Mucosa of gallbladder (tissue), 1 donor: ENCODE measurements at regions not wholly inside any gene's neighbourhood (a gene's known extent, or its start where the extent isn't known, plus 50 kb on each side); places are given as distances from the start of the nearest gene placed in this dataset.
A peak's percentile ranks its signal among the peaks of the same experiment; 100 is the strongest.
"Not testable (repeated sequence)": the region's sequence is repeated elsewhere in the genome, so short reads cannot be mapped to it uniquely, and the experiment has no call there.

ENCODE experiments used
- DNase-seq: peaks from one replicate; pipeline ENCODE4 v3.0.0-alpha.2; 2020; ENCODE audit warnings: low spot score
- donor health status: DM: no; HTN: no; CAD: no.

DNA sequence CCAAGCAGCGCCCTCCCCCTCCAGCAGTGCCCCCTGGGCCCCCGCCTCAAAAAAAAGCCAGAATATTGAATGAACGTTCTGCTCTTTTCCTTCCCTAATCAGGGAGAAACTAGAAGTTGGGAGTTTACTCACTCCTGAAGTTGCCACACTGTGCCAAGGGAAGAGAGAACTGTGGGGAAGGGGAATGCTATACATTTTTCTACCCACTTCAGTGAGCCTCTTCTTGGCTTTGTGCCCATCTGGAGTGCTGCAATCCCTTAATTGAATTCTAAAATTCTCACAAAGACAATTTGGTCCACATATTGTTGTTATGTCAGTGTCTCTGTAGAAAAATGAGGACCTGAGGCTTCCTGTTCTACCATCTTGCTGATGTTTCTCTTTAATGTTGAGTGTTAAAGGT is 443.7 kb downstream of the DIRAS2 start:
- no peak for DNase-seq

DNA sequence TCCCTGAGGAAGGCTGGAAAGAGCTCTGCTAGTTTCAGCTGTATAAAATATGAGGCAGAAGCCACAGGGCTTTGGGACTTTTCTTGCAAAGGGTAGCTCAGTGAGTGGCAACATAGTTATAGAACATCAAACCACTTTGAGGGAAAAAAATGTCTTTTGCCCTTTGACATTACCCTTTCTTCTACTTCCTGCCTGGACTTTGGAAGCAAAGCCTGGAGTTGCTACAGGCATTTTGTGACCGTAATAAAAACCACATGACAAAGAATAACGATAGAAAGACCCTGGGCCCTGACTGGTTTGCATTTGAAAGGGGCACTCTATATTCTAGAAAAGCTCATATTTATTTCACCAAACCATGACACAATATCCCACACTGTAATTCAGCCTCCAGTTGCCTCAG is 440.9 kb downstream of the DIRAS2 start:
- DNase-seq = no peak

DNA sequence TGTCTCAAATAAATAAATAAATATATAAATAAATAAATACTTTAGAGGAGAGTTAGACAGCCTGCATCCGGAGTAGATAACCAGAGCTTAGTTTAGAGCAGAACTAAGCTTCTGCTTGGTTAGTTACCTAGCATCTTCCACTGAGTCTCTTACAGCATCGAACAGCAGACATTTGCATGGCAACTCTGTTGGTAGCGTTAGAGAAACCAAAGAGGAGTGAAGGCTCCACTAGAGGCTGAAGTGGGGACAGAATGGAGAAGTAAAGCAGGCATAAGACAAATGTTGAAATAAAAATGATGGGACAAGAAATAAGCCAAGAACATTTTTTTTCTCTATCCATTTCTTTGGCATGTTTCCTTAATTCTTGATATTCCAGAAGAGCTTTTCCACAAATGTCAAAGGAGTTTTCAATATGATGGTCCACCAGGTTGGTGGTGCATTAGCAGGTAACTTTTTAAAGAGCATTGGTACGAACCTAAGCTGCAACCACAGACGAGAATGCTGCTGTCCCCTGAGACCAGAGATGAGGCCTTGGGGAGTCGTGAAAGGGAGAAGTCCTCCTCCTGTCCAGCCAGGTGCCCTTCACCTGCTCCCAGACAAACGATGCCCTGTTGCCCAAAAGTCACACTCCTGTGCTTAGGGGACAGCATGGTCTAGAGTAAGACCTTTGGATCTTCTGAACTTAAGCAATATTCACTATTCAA is 438.3 kb downstream of the DIRAS2 start:
- DNase-seq = no peak

DNA sequence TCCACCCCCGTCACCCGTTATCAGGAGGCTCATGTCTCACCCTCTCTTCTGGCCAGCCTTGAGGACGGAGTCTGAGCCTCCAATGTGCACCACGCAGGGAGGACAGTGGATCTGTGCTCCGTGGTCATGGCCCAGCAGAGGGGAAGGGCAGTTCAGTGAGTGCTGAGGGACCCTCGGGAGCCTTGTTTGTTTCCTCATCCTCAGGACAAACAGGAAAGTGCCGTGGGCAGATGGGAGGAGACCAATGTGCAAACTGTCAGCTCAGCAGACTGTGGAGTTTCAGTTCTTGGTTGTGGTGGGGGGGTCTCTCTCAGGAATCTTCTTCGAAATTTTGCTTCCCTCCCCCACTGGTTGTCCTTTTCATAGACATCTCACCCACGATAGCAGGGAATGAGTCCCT is 429.6 kb downstream of the DIRAS2 start:
- peak; percentile 12 for DNase-seq

DNA sequence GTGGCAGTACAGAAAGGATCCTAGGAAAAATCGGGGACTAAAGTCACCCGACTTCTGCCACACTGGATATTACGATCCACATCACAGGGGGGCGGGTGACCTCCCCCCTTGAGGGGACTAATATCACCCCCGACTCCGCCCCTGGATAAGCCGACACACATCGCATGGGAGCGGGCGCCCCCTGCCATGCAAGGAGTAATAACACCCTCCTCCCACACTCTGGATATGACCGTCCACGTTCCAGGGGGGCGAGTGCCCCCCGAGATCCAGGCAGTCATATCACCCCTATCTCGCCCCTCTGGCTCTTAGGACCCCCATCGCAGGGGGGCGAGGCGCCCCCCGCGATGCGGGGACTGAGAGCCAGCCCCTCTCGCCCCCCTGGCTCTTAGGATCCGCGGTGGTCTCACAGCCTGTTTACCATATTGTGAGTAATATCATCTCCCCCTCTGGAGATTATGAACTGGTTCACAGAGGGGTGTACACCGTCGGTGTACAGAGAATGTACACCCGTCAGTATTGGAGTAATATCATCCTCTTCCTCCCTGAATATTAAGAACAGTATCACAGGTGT is 423.0 kb downstream of the DIRAS2 start:
- no peak for DNase-seq

DNA sequence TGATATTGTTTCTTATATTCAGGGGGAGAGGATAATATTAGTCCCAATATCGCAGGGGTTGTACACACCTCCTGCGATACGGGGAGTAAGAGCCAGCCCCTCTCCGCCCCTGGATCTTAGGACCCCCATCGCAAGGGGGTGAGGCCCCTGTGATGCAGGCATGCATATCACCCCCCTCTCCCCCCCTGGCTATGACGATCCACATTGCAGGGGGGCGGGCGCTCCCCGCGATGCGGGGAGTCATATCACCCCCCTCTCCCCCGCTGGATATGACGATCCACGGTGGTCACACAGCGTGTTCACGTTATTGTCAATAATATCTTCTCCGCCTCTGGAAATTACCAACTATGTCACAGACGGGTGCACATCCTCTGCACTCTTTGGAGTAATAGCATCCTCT is 420.7 kb downstream of the DIRAS2 start:
- DNase-seq = not testable (repeated sequence)

DNA sequence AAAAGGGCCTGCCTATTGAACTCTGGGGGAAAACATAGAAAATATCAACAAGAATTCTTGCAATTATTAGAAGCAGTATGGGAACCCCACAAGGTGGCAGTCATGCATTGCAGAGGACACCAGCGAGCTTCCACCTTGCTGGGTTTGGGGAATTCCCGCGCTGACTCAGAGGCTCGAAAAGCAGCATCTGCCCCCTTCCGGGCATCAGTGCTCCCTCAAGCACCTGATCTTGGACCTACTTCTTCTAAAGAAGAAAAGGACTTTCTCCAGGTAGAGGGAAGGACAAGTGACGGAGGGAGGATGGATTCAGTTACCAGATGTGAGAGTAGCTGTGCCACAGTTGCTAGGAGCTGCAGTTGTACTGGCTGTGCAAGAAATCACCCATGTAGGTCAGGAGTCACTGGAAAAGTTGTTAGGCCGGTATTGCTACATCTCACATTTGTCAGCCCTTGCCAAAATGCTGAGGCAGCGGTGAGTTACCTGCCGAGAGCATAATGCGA is 415.7 kb downstream of the DIRAS2 start:
- peak; percentile 76 for DNase-seq

DNA sequence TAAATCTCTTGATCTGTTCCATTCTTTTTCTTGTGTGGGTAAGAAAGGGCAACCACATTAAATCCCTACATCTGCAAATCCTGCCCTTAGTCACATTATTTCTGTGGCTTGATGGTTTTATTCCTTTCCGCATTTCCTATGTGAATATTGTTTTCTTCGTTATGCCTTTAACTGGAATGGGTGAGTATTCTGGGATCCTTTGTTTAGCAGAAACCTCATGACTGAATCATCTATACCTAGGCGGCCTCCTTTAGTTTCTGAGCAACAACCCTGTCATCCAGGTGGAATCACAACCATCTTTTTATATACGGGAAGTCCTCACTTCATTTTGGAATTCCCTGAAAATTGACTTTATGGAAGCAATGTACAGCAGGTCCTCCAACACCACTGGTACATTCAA is 409.5 kb downstream of the DIRAS2 start:
- not testable (repeated sequence) for DNase-seq

DNA sequence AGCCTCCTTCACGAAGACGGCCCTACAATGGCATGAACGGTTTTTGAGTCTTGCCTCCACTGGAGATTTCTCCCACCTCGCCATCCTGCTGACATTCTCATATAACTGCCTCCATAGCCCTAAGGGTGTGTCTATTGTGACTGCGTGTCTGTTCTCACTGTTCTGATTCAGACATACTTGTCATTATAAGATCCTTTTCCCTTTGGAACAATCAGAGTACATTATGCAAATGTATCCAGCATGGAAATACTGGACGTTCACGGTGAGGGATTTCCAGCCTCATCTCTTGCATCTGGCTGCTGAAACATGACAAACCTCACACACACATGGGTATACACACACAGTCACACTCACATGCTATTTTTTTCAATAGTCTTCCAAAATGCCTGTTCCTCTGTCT is 402.1 kb downstream of the DIRAS2 start:
- no peak for DNase-seq

DNA sequence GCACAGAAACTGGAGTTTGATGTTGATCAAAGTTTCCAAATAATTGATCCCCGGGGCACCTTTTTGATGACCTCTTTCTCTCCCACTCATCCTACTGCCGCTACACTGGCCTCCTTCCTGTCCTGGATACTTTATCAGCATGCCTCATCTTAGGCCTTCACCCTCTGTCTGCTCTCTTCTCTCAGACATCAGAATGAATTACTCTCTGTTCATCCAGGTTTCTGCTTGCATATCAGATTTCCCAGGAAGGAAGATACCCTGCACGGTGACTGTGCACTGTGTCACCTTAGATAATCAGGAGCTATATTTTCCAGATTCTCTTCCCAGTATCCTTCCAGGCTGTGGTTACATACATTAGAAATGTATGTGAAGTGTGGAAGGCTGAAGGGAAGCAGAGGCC is 397.0 kb downstream of the DIRAS2 start:
- DNase-seq = no peak

DNA sequence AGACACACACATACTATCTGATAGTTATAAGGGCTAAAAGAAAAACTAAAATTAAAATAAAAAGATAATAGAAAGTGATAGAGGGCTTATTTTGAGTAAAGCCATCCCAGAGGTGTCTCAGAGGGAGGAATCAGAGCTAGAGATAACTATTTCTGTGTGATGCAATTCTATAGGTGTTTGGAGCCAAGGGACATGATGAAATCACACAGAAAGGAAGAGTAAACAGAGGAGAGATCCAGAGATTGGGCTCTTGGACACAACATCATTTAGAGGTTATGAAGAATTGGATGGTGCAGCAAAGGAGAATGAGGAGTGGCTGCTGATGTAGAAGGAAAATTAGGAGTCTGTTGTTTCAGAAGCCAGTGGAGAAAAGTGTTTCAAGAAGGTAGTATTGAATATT is 393.5 kb downstream of the DIRAS2 start:
- DNase-seq = no peak

DNA sequence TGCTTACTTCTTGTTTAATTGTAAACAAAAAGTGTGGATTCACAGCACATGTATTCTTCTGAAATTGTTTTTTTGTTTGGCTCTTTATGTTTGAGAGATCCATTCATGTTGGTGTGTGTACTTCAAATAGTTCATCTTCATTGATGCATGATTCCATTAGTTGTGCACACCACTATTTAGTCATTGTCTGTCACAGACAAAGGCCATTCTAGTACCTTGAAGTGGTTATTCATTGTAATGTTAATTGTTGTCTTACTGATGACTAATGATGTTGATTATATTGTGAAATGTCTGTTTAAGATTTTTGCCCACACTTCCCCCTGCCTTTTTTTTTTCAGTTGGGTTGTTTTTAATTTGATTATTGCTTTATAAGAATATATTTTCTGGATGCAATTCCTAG is 391.3 kb downstream of the DIRAS2 start:
- DNase-seq = no peak

DNA sequence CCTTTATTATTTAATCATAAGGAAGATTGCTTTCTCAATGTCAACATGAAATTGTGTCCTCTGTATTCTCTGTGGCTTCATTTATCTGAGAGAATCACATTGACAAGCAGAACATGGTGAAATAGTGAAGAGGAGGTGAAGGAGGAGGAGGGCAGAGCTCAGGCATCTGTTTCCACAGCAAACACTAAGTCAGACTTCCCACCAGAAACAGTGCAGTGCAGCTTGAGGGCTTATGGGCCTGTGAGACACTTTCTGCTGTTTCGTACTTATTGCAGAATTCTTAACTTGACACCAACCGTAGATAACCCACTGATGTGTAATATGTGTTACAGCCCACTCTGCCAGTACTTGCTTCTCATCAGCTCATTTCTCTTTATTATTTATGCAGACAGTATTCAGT is 386.3 kb downstream of the DIRAS2 start:
- DNase-seq = no peak

DNA sequence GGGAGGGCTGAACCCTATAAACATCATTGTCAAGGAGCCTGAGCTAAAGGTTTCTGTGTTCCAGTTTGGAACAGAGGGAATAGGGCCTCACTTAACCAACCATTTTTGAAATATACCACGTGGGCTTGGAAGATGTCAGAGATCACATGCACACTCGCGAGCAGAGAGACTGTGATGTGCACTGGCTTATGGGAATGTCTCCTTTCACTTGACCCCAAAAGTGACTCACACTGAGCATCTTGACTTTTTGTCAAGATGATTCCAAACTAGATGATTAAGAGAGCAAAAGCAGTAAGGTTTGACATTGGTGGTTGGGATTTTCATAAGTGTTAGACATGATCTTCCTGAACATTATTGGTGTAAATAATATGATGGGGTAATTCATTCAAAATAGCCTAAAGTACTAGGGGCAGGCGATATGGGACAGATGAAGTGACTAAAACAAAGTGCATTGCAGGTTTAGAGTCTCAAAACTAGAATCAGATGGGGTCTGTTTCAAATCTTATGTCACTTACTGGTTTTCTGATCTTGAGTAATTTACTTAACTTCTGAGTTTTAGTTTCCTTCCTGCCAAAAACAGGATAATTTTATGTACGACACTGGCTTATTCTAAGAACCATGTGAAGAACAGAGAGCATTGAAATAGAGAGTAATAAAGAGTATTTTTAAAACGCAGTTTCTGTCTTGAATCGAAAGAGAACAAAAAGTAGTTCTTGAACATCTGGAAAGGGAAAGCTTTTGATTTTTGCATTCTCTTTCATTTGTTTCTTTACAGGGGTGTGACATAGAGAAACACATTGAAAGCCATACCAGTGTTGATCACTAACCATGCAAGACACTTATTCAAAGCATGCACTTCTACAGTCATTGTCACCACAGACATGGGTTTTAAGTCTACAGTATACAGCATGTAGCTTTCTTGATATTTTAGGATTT is 383.0 kb downstream of the DIRAS2 start:
- no peak for DNase-seq

DNA sequence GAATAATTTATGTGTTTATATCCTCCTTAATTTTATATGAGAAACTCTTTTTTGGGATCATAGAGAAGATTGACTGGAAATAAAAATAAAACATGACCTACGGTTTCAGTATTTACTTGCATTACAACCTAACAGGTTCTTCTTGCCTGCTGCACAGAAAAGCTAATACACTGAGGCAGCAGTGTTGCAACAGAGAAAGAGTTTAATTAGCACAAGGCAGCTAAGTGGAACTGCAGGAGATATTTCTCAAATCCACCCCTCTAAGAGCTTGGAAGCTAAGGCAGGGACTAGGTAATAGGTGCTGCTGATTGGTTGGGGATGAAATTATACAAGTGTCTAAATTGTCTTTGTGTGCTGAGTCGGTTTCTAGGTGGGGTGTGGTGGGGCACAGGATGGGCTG is 380.9 kb downstream of the DIRAS2 start:
- no peak for DNase-seq

DNA sequence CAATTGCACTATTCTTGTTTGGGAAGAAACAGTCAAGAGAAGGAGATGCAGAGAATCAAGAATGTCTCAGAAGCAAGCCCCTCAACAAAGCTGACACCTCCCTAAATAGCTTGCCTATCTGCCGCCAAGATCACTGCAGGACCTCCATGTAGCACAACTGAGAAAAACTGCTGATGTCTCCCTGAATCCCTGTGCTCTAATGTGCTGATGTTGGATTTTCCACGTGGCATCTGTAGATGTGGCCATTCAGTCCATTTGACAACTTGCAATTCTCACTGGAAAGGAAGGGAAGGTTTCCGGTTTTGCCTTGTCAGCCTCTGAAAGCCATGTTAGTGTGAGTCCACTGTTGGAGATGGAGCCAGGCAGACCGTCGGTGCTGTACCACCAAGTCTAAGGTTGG is 374.0 kb downstream of the DIRAS2 start:
- DNase-seq = no peak

DNA sequence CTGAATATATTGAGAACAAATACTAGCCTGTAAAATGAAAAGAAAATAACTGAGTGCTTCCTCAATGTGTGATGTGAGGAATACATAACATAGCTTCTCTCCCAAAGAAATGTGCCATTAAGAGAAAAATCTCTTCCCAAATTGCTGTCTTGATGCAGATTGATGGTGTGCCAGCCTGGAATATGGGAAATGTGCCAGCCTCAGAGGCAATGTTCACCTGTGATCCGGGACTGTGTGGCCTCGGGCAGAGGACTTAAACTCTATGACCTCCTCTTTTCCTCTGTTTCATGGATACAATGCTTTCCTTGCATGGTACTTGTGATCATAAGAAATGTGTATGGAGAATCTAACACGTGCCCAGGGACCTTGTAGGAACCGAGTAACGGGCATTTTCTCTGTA is 370.9 kb downstream of the DIRAS2 start:
- DNase-seq = no peak

DNA sequence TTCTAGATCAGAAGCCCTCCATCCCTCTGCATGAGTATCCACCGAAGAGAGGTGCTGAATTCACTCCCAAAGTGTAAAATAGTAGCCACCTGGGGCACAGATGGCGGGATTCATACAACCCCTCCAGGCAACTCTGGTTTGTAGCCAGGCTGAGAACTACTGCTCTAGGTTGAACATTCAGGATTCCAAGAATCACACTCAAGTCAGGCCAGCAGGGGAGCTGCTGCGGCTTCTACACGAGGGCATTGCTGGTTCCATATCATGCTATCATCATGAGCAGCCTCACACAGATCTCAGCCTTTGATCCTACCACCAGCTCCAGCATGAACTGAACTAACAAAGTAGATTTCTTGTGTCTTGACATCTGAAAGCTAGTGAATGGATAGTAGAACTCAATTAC is 367.9 kb downstream of the DIRAS2 start:
- DNase-seq = no peak

DNA sequence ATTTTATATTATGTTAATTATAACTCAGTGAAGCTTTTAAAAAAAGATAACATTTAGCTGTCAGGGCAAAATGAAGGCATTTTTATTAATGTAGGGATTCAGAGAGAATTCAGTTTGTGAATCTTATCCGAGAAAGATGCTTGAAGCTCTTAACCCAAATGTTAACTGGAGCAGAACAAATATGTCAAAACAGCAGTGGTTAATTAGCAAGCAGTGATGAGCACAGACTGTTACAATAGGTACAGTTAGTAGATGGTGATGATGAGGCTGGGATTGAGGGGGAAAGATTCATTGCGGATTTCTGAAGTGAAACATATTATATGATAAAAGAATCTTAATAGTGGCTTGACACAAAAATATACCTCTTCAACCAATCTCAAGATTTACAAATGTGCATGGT is 356.7 kb downstream of the DIRAS2 start:
- DNase-seq = no peak

DNA sequence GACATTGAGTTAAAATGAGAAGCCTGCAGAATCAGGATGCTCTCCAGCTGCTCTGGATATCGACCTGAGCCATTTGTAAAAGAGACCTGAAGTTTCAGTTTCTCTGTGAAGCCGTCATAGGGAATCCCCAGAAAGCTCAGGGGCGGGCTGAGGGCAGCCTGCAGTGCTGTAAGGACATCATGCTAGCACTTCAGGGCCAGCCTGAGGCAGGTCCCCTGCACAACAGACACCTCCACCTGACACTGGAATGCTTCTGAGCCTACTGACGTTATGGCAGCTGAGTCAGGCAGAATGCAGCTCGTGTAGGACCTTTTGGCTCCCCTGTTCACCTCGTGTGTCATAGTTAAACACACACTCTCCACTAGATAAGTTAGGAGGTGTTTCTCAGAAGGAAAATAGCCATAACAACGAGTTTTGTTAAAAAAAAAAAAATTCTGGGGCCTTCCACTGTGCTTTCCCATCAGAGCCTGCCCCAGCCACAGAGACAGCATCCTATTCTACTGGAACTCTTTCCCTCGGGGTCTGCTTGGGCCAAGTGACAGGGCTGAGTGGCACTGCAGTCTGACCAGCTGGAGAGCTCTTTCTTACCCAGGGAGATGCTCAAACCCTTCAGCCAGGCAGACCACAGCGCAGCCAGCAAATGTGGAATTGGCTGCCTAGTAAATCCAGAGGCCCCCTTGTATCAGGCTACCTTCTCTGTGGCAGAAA is 354.9 kb downstream of the DIRAS2 start:
- DNase-seq = no peak

DNA sequence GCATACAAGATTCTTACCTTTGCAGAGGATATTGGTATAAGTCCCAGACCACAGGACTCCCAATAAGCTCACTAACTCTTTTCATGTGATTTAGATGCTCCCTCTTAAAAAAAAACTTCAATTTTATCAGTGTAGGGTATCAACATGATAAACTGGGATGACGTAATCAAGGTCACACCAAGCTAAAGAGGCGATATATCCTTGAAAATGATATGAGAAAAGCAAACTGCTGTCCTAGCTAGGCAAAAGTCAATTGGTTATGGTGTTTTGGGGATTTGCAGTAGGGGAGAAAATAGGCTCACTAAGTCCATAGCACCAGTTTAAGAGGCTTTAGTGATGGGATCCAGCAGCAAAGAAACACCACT is 354.4 kb downstream of the DIRAS2 start:
- no peak for DNase-seq
